ENCODE measurements at regions not wholly inside any gene's neighbourhood (a gene's known extent, or its start where the extent isn't known, plus 50 kb on each side); places are given as distances from the start of the nearest gene placed in this dataset.

DNA sequence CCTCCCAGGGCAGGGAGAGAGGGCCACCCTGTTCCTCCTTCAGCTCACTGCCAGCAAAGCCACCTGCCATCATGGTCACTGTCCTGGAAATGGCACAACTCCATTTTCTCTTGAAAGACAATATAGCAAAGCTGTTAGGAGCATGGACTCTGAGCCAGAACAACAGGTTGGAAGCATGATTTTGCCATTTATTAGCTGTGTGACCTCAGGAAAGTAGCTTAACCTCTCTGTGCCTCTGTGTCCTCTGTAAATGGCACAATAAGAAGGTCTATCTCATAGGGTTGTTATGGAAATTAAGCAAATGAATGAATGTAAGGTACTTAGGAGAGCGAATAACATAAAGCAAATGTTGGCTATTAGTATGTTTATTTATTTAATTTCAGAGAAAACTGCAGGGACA, 730.4 kb upstream of the ID2 start:
- TF ChIP-seq POLR2A (IDR thresholded peaks at IDR 0.05): no peak
- TF ChIP-seq, protein P1, sequence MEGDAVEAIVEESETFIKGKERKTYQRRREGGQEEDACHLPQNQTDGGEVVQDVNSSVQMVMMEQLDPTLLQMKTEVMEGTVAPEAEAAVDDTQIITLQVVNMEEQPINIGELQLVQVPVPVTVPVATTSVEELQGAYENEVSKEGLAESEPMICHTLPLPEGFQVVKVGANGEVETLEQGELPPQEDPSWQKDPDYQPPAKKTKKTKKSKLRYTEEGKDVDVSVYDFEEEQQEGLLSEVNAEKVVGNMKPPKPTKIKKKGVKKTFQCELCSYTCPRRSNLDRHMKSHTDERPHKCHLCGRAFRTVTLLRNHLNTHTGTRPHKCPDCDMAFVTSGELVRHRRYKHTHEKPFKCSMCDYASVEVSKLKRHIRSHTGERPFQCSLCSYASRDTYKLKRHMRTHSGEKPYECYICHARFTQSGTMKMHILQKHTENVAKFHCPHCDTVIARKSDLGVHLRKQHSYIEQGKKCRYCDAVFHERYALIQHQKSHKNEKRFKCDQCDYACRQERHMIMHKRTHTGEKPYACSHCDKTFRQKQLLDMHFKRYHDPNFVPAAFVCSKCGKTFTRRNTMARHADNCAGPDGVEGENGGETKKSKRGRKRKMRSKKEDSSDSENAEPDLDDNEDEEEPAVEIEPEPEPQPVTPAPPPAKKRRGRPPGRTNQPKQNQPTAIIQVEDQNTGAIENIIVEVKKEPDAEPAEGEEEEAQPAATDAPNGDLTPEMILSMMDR (IDR thresholded peaks at IDR 0.05): no peak
